K562 (cell line): ENCODE measurements at regions not wholly inside any gene's neighbourhood (a gene's known extent, or its start where the extent isn't known, plus 50 kb on each side); places are given as distances from the start of the nearest gene placed in this dataset.

Experiments used
- ATAC-seq: fragments of 200-7000 bp; cut with Tn5 transposase; 3 replicates; pipeline ENCODE4 v1.9.1; 2020; ENCODE audit warnings: moderate library complexity
- BruUV-seq: library from RNA; stranded (reverse); fragments of 400-500 nt; replicated peaks from 2 replicates; lab custom pipeline; 2021; lab: Mats Ljungman, UMichigan
- CTCF ChIA-PET: fragments of 300-600 bp; formaldehyde crosslinking; extraction: SDS; loops from one replicate; lab custom pipeline; 2021; ENCODE audit warnings: low intra/inter-chr PET ratio; lab: Yijun Ruan, JAX
- POLR2A ChIA-PET: fragments of 300-600, 350-650 bp; sonication (Branson Sonifier 250); formaldehyde crosslinking; extraction: SDS; loops from one replicate; lab custom pipeline; 2021; ENCODE audit warnings: antibody characterized with exemption, inconsistent platforms; lab: Yijun Ruan, JAX
- DNase-seq, 4 experiments: peaks; one replicate each; pipeline versions ENCODE4 v3.0.0 to v3.0.0-alpha.2; 2011 to 2018; ENCODE audit warnings: low spot score in 3 of 4, mixed read lengths in 3 of 4; ENCODE audit errors: extremely low read depth in 1 of 4
- FAIRE-seq: peaks from 2 replicates; lab custom pipeline; 2011; peaks lifted over from hg19 to GRCh38; lab: Jason Lieb, UNC
- H2AFZ ChIP-seq: 2 replicates; pipeline ENCODE4 v1.6.0; 2011; ENCODE audit warnings: low read depth, low read length, control low read depth, inconsistent platforms
- H3K27ac ChIP-seq: fragments of 200-600 bp; 3 replicates; pipeline ENCODE4 v1.8.0; 2011; ENCODE audit warnings: low read depth, mild to moderate bottlenecking, control low read depth, inconsistent platforms, low read length, moderate library complexity, mixed read lengths; ENCODE audit errors: extremely low read depth
- H3K27me3 ChIP-seq, 2 experiments: fragments of 300-600 bp in 1 of 2; 2 replicates in 1 of 2; 3 replicates in 1 of 2; pipeline versions ENCODE4 v1.6.0 to v1.8.0; 2011; ENCODE audit warnings: inconsistent platforms in 2 of 2, low read length in 2 of 2, mild to moderate bottlenecking in 1 of 2, mixed read lengths in 1 of 2, moderate library complexity in 1 of 2; ENCODE audit not compliant: control insufficient read depth in 2 of 2, insufficient read depth in 2 of 2
- H3K36me3 ChIP-seq: fragments of 300-600 bp; 3 replicates; pipeline ENCODE4 v1.8.0; 2011; ENCODE audit warnings: mild to moderate bottlenecking, low read length, inconsistent platforms; ENCODE audit not compliant: control insufficient read depth, insufficient read depth
- H3K4me1 ChIP-seq, 2 experiments: fragments of 200-600 bp in 1 of 2; replicated peaks in 1 of 2; 2 replicates in 1 of 2; 3 replicates in 1 of 2; pipeline versions ENCODE4 v1.5.1 to v1.8.0; 2011; ENCODE audit warnings: inconsistent platforms in 2 of 2, low read length in 2 of 2, mild to moderate bottlenecking in 1 of 2, mixed read lengths in 1 of 2, moderate library complexity in 1 of 2; ENCODE audit not compliant: control insufficient read depth in 2 of 2, insufficient read depth in 2 of 2
- H3K4me2 ChIP-seq: 2 replicates; pipeline ENCODE4 v1.6.1; 2011; ENCODE audit warnings: low read length, control low read depth, inconsistent platforms, mixed read lengths; ENCODE audit not compliant: insufficient read depth
- H3K4me3 ChIP-seq: fragments of 200-600 bp; sonication (generic), shearing (Covaris generic); 2 replicates; pipeline ENCODE4 v1.5.1; 2016; ENCODE audit warnings: control low read depth, inconsistent platforms
- H3K79me2 ChIP-seq: fragments of 200-600 bp; 3 replicates; pipeline ENCODE4 v1.8.0; 2011; ENCODE audit warnings: low read length, inconsistent platforms; ENCODE audit not compliant: control insufficient read depth, insufficient read depth
- H3K9ac ChIP-seq, 2 experiments: 2 replicates each; pipeline versions ENCODE4 v1.6.0 to v1.6.1; 2011; ENCODE audit warnings: low read depth in 2 of 2, low read length in 2 of 2, control low read depth in 1 of 2, inconsistent platforms in 1 of 2, mild to moderate bottlenecking in 1 of 2, mixed read lengths in 1 of 2; ENCODE audit not compliant: insufficient read depth in 1 of 2
- H3K9me1 ChIP-seq: one replicate; pipeline ENCODE4 v1.6.0; 2011; ENCODE audit warnings: inconsistent platforms, mild to moderate bottlenecking, low read length, moderate library complexity; ENCODE audit not compliant: control insufficient read depth, insufficient read depth
- H3K9me3 ChIP-seq: replicated peaks from 2 replicates; pipeline ENCODE4 v1.5.1; 2011; ENCODE audit warnings: low read depth, low read length, inconsistent platforms; ENCODE audit not compliant: control insufficient read depth, insufficient read depth
- H4K20me1 ChIP-seq: replicated peaks from 2 replicates; pipeline ENCODE4 v1.6.1; 2011; ENCODE audit warnings: low read length, inconsistent platforms, mixed read lengths; ENCODE audit not compliant: control insufficient read depth, insufficient read depth
- CBX3 ChIP-seq, 2 experiments: IDR thresholded peaks; 1 replicate in 1 of 2; 2 replicates in 1 of 2; pipeline ENCODE4 v1.6.1; 2012; ENCODE audit warnings: inconsistent platforms in 2 of 2, low read length in 2 of 2, borderline replicate concordance in 1 of 2, control low read depth in 1 of 2
- EP300 ChIP-seq: IDR thresholded peaks from 2 replicates; pipeline ENCODE4 v1.6.1; 2012; ENCODE audit warnings: low read length, improper control_type of control experiment
- FOS ChIP-seq: IDR thresholded peaks from 3 replicates; pipeline ENCODE4 v1.6.1; 2011; ENCODE audit not compliant: insufficient read length; ENCODE audit errors: extremely low read depth
- FOXK1 ChIP-seq: sonication (generic); formaldehyde crosslinking; IDR thresholded peaks from 2 replicates; pipeline ENCODE4 v1.8.0; 2022; ENCODE audit warnings: missing genetic modification reagents, mild to moderate bottlenecking, borderline replicate concordance
- FOXM1 ChIP-seq, 2 experiments: fragments of 450-650 bp in 1 of 2; sonication (generic) in 1 of 2; formaldehyde crosslinking in 1 of 2; IDR thresholded peaks; 2 replicates each; pipeline versions ENCODE4 v1.6.1 to v1.9.0; 2017 to 2022; ENCODE audit warnings: low read depth in 2 of 2, mild to moderate bottlenecking in 2 of 2, missing genetic modification reagents in 1 of 2, moderate library complexity in 1 of 2
- HDAC2 ChIP-seq: fragments of 450-650 bp; IDR thresholded peaks from 2 replicates; pipeline ENCODE4 v1.6.1; 2016; ENCODE audit warnings: mild to moderate bottlenecking
- HLTF ChIP-seq: fragments of 450-650 bp; IDR thresholded peaks from 2 replicates; pipeline ENCODE4 v1.6.1; 2016
- SUPT5H ChIP-seq: fragments of 450-650 bp; IDR thresholded peaks from 2 replicates; pipeline ENCODE4 v1.6.1; 2016
- TRIM24 ChIP-seq, 2 experiments: fragments of 450-650 bp; IDR thresholded peaks; 2 replicates each; pipeline ENCODE4 v1.6.1; 2016
- ZBED1 ChIP-seq: IDR thresholded peaks from 2 replicates; pipeline ENCODE4 v1.6.1; 2014
- ZNF165 ChIP-seq: fragments of 250-450 bp; sonication (Bioruptor Pico); IDR thresholded peaks from 2 replicates; pipeline ENCODE4 v1.4.0; 2020; ENCODE audit warnings: borderline replicate concordance
- ZNF644 ChIP-seq: fragments of 200-800 bp; sonication (Bioruptor generic); IDR thresholded peaks from 2 replicates; pipeline ENCODE4 v1.6.1; 2016; ENCODE audit warnings: low read depth, missing genetic modification characterization, missing compliant biosample characterization
- ZNF778 ChIP-seq: fragments of 450-650 bp; formaldehyde crosslinking; IDR thresholded peaks from 2 replicates; pipeline ENCODE4 v1.4.0; 2020; ENCODE audit warnings: mild to moderate bottlenecking, moderate library complexity
- WGBS: fragments of 100-300 bp; shearing (Covaris generic); methylation state at CpG from one replicate; pipeline ENCODE4 v1.1.6; 2016; ENCODE audit warnings: low coverage, mixed read lengths; ENCODE audit not compliant: insufficient coverage; ENCODE audit errors: missing lambda C conversion rate; 5-methylcytosine and 5-hydroxymethylcytosine counted together
- in situ Hi-C: fragments of 300-500 bp; cut with MboI; formaldehyde crosslinking; loops from 4 replicates; pipeline ENCODE4 v1.15.0; 2018; ENCODE audit warnings: inconsistent platforms, mixed read lengths
- intact Hi-C: fragments of 100-400 bp; cut with micrococcal nuclease; formaldehyde crosslinking; loops from 2 replicates; pipeline ENCODE4 v1.14.2; 2022
- TF ChIP-seq, protein P1 (sequence below): fragments of 450-650 bp; IDR thresholded peaks from 2 replicates; pipeline ENCODE4 v1.6.1; 2017; ENCODE audit warnings: antibody characterized with exemption
- TF ChIP-seq, protein P2 (sequence below): sonication (generic); formaldehyde crosslinking; IDR thresholded peaks from 2 replicates; pipeline ENCODE4 v1.8.0; 2022; ENCODE audit warnings: mild to moderate bottlenecking, missing genetic modification reagents
- TF ChIP-seq, protein P3 (sequence below): fragments of 250-450 bp; sonication (Bioruptor Pico); IDR thresholded peaks from 2 replicates; pipeline ENCODE4 v1.5.0; 2021
- TF ChIP-seq, protein P4 (sequence below): IDR thresholded peaks from 3 replicates; pipeline ENCODE4 v1.6.1; 2011; ENCODE audit warnings: borderline replicate concordance, mild to moderate bottlenecking; ENCODE audit not compliant: insufficient read length, insufficient read depth

DNA sequence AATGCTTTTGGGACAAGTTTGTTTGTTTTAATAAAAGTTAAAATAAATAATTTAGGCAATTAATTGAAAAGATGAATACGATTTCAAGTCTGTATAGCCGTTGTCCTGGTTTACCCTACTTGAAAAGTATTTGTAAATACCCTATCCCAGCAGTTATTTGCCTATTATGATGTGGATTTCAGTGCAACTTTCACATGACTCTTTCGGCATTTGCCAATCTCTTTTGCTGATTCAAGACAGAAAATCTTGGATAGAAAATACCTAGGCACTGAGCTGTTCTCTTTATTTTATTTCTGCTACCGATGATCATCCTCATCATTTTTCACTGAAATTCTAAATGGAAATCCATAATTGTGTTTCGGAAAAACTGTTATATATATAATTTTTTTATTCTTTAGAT is 125.9 kb upstream of the FZD8 start (continued):
- TF ChIP-seq, protein P1, sequence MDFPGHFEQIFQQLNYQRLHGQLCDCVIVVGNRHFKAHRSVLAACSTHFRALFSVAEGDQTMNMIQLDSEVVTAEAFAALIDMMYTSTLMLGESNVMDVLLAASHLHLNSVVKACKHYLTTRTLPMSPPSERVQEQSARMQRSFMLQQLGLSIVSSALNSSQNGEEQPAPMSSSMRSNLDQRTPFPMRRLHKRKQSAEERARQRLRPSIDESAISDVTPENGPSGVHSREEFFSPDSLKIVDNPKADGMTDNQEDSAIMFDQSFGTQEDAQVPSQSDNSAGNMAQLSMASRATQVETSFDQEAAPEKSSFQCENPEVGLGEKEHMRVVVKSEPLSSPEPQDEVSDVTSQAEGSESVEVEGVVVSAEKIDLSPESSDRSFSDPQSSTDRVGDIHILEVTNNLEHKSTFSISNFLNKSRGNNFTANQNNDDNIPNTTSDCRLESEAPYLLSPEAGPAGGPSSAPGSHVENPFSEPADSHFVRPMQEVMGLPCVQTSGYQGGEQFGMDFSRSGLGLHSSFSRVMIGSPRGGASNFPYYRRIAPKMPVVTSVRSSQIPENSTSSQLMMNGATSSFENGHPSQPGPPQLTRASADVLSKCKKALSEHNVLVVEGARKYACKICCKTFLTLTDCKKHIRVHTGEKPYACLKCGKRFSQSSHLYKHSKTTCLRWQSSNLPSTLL = no peak
- TF ChIP-seq FOXK1 (no peak), EP300 (no peak), TRIM24 (IDR thresholded peaks at IDR 0.05) (no peak), HDAC2 (no peak), ZBED1 (no peak), ZNF644 (no peak)
- TF ChIP-seq, all 486 proteins: peak for 0

DNA sequence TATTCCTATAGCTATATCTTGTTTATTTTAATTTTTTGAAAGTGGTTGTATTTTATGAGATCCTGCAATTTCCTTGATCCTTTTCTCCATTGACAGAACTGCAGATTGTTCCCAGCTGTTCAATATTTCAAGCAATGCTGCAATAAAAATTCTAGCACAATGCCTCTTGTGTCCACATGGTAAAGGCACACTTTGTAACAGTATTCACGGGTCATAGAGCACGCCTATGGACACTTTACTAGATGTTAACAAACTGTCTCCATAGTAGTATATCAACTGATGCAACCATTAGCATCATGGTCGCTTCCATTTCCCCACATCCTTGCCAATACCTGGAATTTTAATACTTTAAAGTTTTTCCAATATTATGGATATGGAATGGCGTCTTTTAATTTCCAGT is 123.9 kb upstream of the FZD8 start:
- H3K4me3 ChIP-seq = no peak overlapping the region
- peaks cover 0 to 6% of the 10 kb centered on the region in 2 experiments; a peak in 2 of 5 replicates for H3K4me1 ChIP-seq
- DNase-seq (no peak), FAIRE-seq (no peak), ATAC-seq (no peak)
- H3K9me1 ChIP-seq = no peaks in the 10 kb centered on the region
- no TSS peak for BruUV-seq
- H3K27ac ChIP-seq = no peak overlapping the region
- H4K20me1 ChIP-seq = no peaks in the 10 kb centered on the region
- H2AFZ ChIP-seq = no peak overlapping the region
- no peaks in the 10 kb centered on the region for H3K79me2 ChIP-seq
- 6% methylated on average over 4 of the region's 4 CpGs for WGBS
- no peak overlapping the region for H3K4me2 ChIP-seq
- no peaks in the 10 kb centered on the region for H3K27me3 ChIP-seq
- POLR2A ChIA-PET = no interaction called here
- no peak overlapping the region for H3K9ac ChIP-seq
- no peaks in the 10 kb centered on the region for H3K9me3 ChIP-seq
- no peaks in the 10 kb centered on the region for H3K36me3 ChIP-seq
- in situ Hi-C loops = no loop called here
- intact Hi-C loops = loop anchor here (10.0 kb wide), 1 partner anchor 61 kb away; no protein-coding TSS in a partner anchor
- CTCF ChIA-PET = no interaction called here
- TF ChIP-seq ZNF778 (CRISPR knock-in tag) (no peak), FOS (no peak), SUPT5H (no peak), ZNF165 (CRISPR knock-in tag) (no peak), FOXM1 (IDR thresholded peaks at IDR 0.05; ENCODE audit: low read depth) (no peak), FOXM1 (CRISPR knock-in tag; IDR thresholded peaks at IDR 0.05; ENCODE audit: low read depth) (no peak), HLTF (no peak), CBX3 (IDR thresholded peaks at IDR 0.05; ENCODE audit: borderline replicate concordance in 1 of 2, low read length in 2 of 2) (no peak)
- TF ChIP-seq, protein P2, sequence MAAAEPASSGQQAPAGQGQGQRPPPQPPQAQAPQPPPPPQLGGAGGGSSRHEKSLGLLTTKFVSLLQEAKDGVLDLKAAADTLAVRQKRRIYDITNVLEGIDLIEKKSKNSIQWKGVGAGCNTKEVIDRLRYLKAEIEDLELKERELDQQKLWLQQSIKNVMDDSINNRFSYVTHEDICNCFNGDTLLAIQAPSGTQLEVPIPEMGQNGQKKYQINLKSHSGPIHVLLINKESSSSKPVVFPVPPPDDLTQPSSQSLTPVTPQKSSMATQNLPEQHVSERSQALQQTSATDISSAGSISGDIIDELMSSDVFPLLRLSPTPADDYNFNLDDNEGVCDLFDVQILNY (CRISPR knock-in tag) = no peak
- TF ChIP-seq, protein P3, sequence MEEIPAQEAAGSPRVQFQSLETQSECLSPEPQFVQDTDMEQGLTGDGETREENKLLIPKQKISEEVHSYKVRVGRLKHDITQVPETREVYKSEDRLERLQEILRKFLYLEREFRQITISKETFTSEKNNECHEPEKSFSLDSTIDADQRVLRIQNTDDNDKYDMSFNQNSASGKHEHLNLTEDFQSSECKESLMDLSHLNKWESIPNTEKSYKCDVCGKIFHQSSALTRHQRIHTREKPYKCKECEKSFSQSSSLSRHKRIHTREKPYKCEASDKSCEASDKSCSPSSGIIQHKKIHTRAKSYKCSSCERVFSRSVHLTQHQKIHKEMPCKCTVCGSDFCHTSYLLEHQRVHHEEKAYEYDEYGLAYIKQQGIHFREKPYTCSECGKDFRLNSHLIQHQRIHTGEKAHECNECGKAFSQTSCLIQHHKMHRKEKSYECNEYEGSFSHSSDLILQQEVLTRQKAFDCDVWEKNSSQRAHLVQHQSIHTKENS = no peak
- TF ChIP-seq, protein P4, sequence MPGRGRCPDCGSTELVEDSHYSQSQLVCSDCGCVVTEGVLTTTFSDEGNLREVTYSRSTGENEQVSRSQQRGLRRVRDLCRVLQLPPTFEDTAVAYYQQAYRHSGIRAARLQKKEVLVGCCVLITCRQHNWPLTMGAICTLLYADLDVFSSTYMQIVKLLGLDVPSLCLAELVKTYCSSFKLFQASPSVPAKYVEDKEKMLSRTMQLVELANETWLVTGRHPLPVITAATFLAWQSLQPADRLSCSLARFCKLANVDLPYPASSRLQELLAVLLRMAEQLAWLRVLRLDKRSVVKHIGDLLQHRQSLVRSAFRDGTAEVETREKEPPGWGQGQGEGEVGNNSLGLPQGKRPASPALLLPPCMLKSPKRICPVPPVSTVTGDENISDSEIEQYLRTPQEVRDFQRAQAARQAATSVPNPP = no peak
